Endothelial cell of umbilical vein (primary cell): ENCODE measurements at regions not wholly inside any gene's neighbourhood (a gene's known extent, or its start where the extent isn't known, plus 50 kb on each side); places are given as distances from the start of the nearest gene placed in this dataset.

Experiments
- GATA2 ChIP-seq: IDR thresholded peaks from 2 replicates; pipeline ENCODE4 v1.7.0; 2011; ENCODE audit warnings: low read depth, mild to moderate bottlenecking, moderate library complexity, mixed read lengths, low read length; ENCODE audit not compliant: insufficient read length, insufficient read depth
- POLR2A ChIP-seq: IDR thresholded peaks from 2 replicates; pipeline ENCODE4 v1.6.1; 2012; ENCODE audit warnings: low read depth, mild to moderate bottlenecking, control low read depth, low read length
- TF ChIP-seq, protein P1 (sequence below), 2 donors: IDR thresholded peaks; 1 replicate in 1 of 2; 2 replicates in 1 of 2; pipeline ENCODE4 v1.5.1; 2011; ENCODE audit warnings: low read length in 2 of 2, mild to moderate bottlenecking in 2 of 2, moderate library complexity in 2 of 2, control low read depth in 1 of 2, inconsistent platforms in 1 of 2, low read depth in 1 of 2; ENCODE audit not compliant: insufficient read depth in 1 of 2; ENCODE audit errors: extremely low read depth in 1 of 2

DNA sequence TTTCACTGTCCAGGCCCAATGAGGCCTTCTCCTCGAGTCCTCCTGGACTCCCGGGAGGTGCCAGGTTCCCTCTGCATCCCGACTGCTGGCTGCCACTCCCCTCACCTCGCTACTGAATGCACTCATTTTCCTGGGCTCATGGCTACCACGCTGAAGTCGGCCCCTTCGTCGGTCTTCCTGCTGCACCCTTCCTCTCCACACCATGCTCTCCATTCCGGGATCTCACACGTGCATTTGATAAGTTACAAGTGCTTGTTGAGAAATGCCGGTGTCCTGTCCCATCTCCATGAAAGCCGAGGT lies 334.7 kb upstream of the MYT1L start:
- TF ChIP-seq POLR2A (no peak), GATA2 (no peak)
- TF ChIP-seq, protein P1, sequence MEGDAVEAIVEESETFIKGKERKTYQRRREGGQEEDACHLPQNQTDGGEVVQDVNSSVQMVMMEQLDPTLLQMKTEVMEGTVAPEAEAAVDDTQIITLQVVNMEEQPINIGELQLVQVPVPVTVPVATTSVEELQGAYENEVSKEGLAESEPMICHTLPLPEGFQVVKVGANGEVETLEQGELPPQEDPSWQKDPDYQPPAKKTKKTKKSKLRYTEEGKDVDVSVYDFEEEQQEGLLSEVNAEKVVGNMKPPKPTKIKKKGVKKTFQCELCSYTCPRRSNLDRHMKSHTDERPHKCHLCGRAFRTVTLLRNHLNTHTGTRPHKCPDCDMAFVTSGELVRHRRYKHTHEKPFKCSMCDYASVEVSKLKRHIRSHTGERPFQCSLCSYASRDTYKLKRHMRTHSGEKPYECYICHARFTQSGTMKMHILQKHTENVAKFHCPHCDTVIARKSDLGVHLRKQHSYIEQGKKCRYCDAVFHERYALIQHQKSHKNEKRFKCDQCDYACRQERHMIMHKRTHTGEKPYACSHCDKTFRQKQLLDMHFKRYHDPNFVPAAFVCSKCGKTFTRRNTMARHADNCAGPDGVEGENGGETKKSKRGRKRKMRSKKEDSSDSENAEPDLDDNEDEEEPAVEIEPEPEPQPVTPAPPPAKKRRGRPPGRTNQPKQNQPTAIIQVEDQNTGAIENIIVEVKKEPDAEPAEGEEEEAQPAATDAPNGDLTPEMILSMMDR (IDR thresholded peaks at IDR 0.05; ENCODE audit: extremely low read depth in 1 of 2, insufficient read depth in 1 of 2, low read depth in 1 of 2, low read length in 2 of 2), result no peak
